ENCODE measurements at regions not wholly inside any gene's neighbourhood (a gene's known extent, or its start where the extent isn't known, plus 50 kb on each side); places are given as distances from the start of the nearest gene placed in this dataset.

GRCh38 chr9:103680581-103680980, 413.5 kb upstream of the SMC2 start:
- no peak overlapping the region for H3K9ac ChIP-seq

GRCh38 chr9:103681435-103681834, 412.7 kb upstream of the SMC2 start:
- no peak overlapping the region for H3K4me3 ChIP-seq
- peaks cover 0 to 6% (median 0%) of the 10 kb centered on the region in 10 experiments; a peak in 2 of 20 replicates for H3K4me1 ChIP-seq
- TF ChIP-seq Cebpa-rat (IDR thresholded peaks at IDR 0.05) = no peak
- H3K27me3 ChIP-seq = no peaks in the 10 kb centered on the region
- no peak overlapping the region for H3K27ac ChIP-seq
- no peak overlapping the region for H3K9ac ChIP-seq
- no peaks in the 10 kb centered on the region for H3K9me3 ChIP-seq (replicated peaks in 1 of 11)
- no peaks in the 10 kb centered on the region for H4K20me1 ChIP-seq
- no peaks in the 10 kb centered on the region for H3K36me3 ChIP-seq
- H3K4me2 ChIP-seq = no peak overlapping the region

More at GRCh38 chr9:103680581-103680980, 413.5 kb upstream of the SMC2 start:
- TF ChIP-seq Cebpa-rat (IDR thresholded peaks at IDR 0.05) = no peak
- no peak overlapping the region for H3K4me2 ChIP-seq
- H3K27me3 ChIP-seq = no peaks in the 10 kb centered on the region
- peaks cover 0 to 6% (median 0%) of the 10 kb centered on the region in 10 experiments; a peak in 2 of 20 replicates for H3K4me1 ChIP-seq
- H3K36me3 ChIP-seq = no peaks in the 10 kb centered on the region
- no peaks in the 10 kb centered on the region for H3K9me3 ChIP-seq (replicated peaks in 1 of 11)
- H3K27ac ChIP-seq = no peak overlapping the region
- H3K4me3 ChIP-seq = no peak overlapping the region
- H4K20me1 ChIP-seq = no peaks in the 10 kb centered on the region

DNA sequence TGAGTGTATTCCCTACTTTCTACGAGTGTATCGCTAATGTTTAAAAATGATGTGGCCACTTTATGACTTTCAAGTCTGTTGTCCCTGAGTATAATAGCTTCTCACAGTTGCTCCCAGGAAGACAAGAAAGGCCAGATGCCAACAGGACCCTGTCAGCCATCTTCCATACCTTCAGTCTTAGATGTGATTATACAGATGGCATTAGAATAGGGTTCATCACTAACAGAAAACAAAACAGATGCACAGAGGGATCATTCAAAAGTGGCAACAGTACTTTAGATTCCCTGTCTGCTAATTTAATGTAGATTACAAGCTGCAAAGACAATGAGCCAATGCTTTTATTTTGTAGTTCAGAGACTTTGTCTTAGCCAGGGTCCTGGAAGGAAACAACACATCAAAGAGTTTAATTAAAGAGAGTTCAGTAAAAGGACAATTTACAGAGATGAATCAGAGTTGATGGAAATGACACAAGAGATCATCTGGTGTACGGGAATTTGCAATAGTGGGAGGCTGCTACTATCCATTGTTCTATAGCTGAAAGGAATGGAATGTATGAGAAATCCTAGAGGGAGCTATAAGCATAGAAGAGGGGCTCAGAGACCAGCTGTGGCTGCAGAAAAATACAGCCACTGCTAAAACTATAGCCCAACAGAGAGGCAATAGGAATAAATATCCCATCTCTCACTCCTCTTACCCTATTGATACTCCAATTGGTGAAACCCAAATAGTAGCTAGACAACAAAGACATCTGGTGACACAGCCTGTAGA, 393.7 kb upstream of the SMC2 start:
- H3K4me3 ChIP-seq = no peak overlapping the region
- H4K20me1 ChIP-seq = no peaks in the 10 kb centered on the region
- H3K9ac ChIP-seq = no peak overlapping the region
- H3K36me3 ChIP-seq = no peaks in the 10 kb centered on the region
- no peak overlapping the region for H3K4me2 ChIP-seq
- peaks cover 0 to 4% (median 0%) of the 10 kb centered on the region in 11 experiments; a peak in 1 of 22 replicates for H3K9me3 ChIP-seq (replicated peaks in 1 of 11)
- no peak for TF ChIP-seq Cebpa-rat (IDR thresholded peaks at IDR 0.05)
- no peak overlapping the region for H3K27ac ChIP-seq
- H3K4me1 ChIP-seq = peaks cover 0 to 14% (median 5%) of the 10 kb centered on the region in 10 experiments; a peak in 9 of 20 replicates
- no peaks in the 10 kb centered on the region for H3K27me3 ChIP-seq

DNA sequence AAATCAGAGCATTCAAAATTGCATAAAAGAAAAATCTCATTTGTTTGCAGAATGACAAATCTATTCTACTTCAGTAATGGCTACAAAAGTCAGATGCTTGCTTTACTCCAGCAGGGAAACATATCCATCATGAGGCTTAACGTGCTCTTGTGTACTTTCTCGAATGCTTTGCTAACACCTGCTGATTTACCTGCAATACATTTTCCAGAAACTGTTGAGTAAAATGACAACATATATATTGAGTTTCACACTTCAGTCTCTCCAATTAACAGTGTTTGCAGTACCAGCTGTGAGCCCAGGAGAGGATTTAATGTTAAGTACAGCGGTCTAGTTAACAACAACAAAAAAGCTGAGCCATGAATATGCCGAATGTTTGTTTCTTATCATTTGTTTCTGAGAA, 391.5 kb upstream of the SMC2 start:
- Histone ChIP-seq H4K20me1 (no peaks in the 10 kb centered on the region), H3K27ac (no peak overlapping the region), H3K9me3 (replicated peaks in 1 of 11) (peaks cover 0 to 13% (median 0%) of the 10 kb centered on the region in 11 experiments; a peak in 6 of 22 replicates), H3K9ac (no peak overlapping the region), H3K4me2 (peak overlapping the region in 3 of 11 experiments; percentile 7 to 45 (median 24); a peak in 3 of 22 replicates), H3K4me3 (no peak overlapping the region), H3K36me3 (no peaks in the 10 kb centered on the region), H3K4me1 (peaks cover 0 to 14% (median 8%) of the 10 kb centered on the region in 10 experiments; a peak in 13 of 20 replicates), H3K27me3 (no peaks in the 10 kb centered on the region)
- no peak for TF ChIP-seq Cebpa-rat (IDR thresholded peaks at IDR 0.05)

GRCh38 chr9:103707181-103707580, 386.9 kb upstream of the SMC2 start:
- Histone ChIP-seq H3K9ac (no peak overlapping the region), H3K4me2 (peak overlapping the region in 3 of 11 experiments; percentile 4 to 39 (median 5); a peak in 3 of 22 replicates), H4K20me1 (no peaks in the 10 kb centered on the region), H3K4me1 (peaks cover 0 to 12% (median 4%) of the 10 kb centered on the region in 10 experiments; a peak in 9 of 20 replicates), H3K4me3 (no peak overlapping the region), H3K27ac (no peak overlapping the region), H3K9me3 (replicated peaks in 1 of 11) (peaks cover 0 to 18% (median 6%) of the 10 kb centered on the region in 11 experiments; a peak in 13 of 22 replicates), H3K27me3 (no peaks in the 10 kb centered on the region), H3K36me3 (no peaks in the 10 kb centered on the region)
- TF ChIP-seq Cebpa-rat (IDR thresholded peaks at IDR 0.05) = no peak

DNA sequence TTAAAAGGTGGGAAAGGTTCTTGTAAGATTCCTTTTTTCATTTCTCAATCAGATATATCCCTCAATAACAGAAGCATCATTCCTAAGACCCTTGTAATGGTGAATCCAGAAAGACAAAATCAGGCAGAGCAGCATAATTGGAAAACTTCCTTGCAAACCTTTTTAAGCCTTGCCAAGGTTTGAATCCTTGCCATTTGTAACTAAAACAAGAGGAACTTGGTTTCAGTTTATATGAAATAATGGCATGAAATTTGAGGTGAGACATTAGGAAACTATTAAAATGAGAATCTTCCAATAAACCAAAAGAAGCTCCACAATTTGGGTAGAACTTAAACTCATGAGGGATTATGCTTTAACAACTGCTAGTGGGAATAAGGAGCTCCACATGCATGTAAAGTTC, 384.7 kb upstream of the SMC2 start:
- Histone ChIP-seq H3K27ac (no peak overlapping the region), H3K4me3 (no peak overlapping the region), H3K4me2 (no peak overlapping the region), H3K27me3 (no peaks in the 10 kb centered on the region), H3K4me1 (peaks cover 0 to 12% (median 0%) of the 10 kb centered on the region in 10 experiments; a peak in 4 of 20 replicates), H3K9ac (no peak overlapping the region), H4K20me1 (no peaks in the 10 kb centered on the region), H3K9me3 (replicated peaks in 1 of 11) (peaks cover 0 to 18% (median 6%) of the 10 kb centered on the region in 11 experiments; a peak in 13 of 22 replicates), H3K36me3 (no peaks in the 10 kb centered on the region)
- TF ChIP-seq Cebpa-rat (IDR thresholded peaks at IDR 0.05) = no peak

GRCh38 chr9:103713631-103714030, 380.5 kb upstream of the SMC2 start:
- Histone ChIP-seq H3K27me3 (no peaks in the 10 kb centered on the region), H3K4me2 (no peak overlapping the region), H3K9ac (no peak overlapping the region), H4K20me1 (no peaks in the 10 kb centered on the region), H3K27ac (no peak overlapping the region), H3K4me3 (no peak overlapping the region), H3K4me1 (no peaks in the 10 kb centered on the region), H3K9me3 (replicated peaks in 1 of 11) (peaks cover 0 to 10% (median 5%) of the 10 kb centered on the region in 11 experiments; a peak in 9 of 22 replicates), H3K36me3 (no peaks in the 10 kb centered on the region)
- TF ChIP-seq Cebpa-rat (IDR thresholded peaks at IDR 0.05) = no peak

GRCh38 chr9:103714992-103715391, 379.1 kb upstream of the SMC2 start:
- H3K27ac ChIP-seq = no peak overlapping the region
- H3K27me3 ChIP-seq = no peaks in the 10 kb centered on the region
- no peak overlapping the region for H3K9ac ChIP-seq

DNA sequence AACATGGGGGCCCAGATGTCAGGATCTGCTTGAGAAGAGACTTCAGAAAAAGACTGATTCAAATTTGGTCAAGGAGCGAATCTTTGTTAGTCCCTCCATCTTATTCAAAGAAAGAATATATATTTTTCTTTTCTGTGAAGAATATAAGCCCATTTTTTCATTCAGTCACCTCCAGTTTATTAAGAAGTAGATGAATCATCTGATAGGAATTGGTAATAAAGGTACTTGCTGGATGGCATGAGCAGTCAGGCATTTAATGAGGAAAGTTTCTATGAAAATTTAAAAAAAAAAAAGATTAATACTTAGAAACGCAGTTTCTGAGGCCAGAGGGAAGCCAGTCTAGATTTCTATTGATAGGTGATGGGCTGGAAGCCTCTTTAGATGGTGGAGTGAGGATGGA, 373.1 kb upstream of the SMC2 start:
- no peaks in the 10 kb centered on the region for H3K4me1 ChIP-seq
- no peak overlapping the region for H3K9ac ChIP-seq
- no peaks in the 10 kb centered on the region for H3K27me3 ChIP-seq
- no peaks in the 10 kb centered on the region for H4K20me1 ChIP-seq
- H3K4me2 ChIP-seq = no peak overlapping the region
- H3K9me3 ChIP-seq (replicated peaks in 1 of 11) = no peaks in the 10 kb centered on the region
- H3K4me3 ChIP-seq = no peak overlapping the region
- TF ChIP-seq Cebpa-rat (IDR thresholded peaks at IDR 0.05) = no peak
- no peaks in the 10 kb centered on the region for H3K36me3 ChIP-seq
- H3K27ac ChIP-seq = no peak overlapping the region

More at GRCh38 chr9:103714992-103715391, 379.1 kb upstream of the SMC2 start:
- H3K4me2 ChIP-seq = no peak overlapping the region
- TF ChIP-seq Cebpa-rat (IDR thresholded peaks at IDR 0.05) = no peak
- no peaks in the 10 kb centered on the region for H3K36me3 ChIP-seq
- no peaks in the 10 kb centered on the region for H3K4me1 ChIP-seq
- no peaks in the 10 kb centered on the region for H4K20me1 ChIP-seq
- peaks cover 0 to 10% (median 5%) of the 10 kb centered on the region in 11 experiments; a peak in 9 of 22 replicates for H3K9me3 ChIP-seq (replicated peaks in 1 of 11)
- no peak overlapping the region for H3K4me3 ChIP-seq

Data from BLaER1 treated with 17β-estradiol and CSF1 and Interleukin-3, amounts not matched to agents 10 nM and 100 nM (cell line).